ENCODE measurements at regions not wholly inside any gene's neighbourhood (a gene's known extent, or its start where the extent isn't known, plus 50 kb on each side); places are given as distances from the start of the nearest gene placed in this dataset.
"Not testable (repeated sequence)": the region's sequence is repeated elsewhere in the genome, so short reads cannot be mapped to it uniquely, and the experiment has no call there.

DNA sequence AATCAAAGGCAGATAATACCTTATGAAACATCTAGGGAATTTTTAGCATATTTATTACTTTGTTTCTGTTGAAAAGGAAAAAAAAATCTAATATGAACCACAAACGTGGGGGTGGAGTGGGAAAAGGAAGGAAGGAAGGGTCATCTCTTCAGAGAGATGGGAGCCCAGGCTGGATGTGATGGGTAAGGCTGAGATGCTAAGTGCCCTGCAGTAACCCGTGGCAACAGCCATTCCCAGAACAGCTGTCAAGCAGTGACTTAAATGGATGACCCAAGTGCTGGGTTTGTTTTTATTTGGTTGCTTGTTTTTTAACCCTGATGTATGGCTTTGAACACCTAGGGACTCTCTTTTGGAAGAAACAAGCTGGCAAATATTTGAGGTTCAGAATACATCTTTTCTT lies 50.7 kb upstream of the KLF7 start:
- no peak for DNase-seq

DNA sequence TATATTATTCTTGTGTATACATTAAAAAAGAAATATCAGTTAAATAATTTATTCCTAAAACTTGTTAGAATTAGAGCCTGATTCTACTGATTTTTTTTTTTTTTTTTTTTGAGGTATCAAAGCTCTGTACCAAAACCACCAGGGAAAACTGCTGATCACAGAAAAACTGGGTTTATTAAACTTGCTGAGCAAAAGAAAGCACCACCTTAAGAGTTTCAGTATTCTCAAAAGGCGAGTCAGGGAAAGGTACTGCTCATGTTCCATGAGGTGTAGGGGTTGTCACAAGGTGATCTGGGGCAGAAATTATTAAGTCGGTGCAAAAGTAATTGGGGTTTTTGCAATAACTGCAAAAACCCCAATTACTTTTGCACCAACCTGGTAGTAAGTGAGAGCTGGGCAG lies 51.7 kb upstream of the KLF7 start:
- no peak for DNase-seq

DNA sequence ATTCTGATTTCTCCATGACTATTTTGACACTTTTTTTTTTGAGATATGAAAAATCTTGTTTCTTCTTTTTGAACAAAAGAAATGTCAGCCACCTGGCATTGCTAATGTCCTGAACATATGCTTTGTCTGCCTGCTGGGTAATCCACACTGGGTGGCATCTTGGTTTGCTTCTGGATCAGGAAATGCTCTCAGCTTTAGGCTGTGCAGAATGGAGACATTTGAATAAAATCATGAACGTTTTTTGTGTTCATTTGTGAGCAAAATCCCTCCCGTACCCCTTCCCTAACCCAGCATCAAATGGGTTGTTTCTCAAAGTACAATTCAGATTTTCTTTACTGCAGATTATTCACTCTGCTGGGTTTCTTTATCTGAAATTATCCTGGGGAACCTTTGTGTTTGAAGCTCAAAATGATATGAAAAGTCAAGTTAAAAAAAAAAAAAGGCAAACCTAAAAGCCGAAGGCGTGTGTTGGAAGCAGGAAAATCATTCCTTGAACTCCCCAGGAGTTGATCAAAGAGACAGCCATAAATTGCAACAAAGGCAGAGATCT lies 53.4 kb upstream of the KLF7 start:
- DNase-seq, result no peak

DNA sequence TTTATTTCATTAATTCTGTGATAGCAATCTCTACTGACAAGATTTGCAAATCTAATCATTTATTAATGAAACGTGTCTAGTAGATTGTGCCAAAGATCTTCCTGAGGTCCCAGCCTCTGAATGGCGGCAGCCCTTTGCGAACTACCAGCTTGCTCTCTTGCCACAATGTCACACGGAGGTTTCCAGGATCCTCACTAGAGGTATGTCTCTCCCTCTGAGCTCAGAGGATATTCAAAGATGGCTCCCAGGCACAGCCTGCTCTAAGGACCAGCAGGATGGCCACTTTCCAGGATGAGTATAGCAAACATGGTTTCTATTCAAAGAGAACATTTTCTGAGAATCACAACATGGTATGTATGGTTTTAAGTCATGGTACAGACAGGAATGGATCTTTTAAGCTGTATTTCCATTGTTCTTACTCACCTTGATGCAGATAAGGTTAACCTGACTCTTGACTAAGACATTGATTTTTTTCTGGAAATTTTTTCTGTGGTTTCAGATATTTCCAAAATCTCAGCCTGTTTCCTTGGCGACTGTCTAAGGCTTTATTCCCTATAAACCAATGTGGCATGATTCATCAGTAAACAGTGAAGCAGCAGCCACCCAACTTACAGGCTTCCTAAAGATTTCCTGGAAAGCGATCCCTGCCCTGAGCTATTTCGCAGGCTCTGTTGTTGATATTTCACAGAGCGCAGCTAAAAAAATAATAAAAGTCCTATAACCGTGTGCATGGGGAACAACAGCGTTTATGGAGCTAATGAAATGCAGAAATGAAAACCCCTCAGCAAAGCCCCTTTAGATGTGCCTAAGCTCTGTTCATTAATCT lies 54.1 kb upstream of the KLF7 start:
- no peak for DNase-seq

DNA sequence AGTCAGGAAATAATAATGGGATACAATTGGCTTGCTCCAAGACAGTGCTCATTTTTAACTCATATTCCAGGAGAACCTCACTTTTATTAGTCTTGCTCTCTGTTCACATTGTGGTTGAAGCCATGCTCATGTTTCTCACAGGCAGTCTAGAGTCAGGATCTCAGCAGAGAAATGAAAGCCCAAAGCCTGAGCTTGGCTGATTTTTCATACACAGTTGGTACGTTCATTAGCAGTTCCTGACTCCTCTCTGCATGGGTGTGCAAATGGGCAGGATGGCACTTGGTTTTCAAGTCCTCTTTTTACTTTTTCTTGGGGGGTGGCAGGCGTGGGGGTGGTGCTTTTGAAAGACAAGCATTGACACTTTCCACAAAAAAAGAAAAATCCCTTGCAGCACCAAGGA lies 56.0 kb upstream of the KLF7 start:
- DNase-seq, result no peak

DNA sequence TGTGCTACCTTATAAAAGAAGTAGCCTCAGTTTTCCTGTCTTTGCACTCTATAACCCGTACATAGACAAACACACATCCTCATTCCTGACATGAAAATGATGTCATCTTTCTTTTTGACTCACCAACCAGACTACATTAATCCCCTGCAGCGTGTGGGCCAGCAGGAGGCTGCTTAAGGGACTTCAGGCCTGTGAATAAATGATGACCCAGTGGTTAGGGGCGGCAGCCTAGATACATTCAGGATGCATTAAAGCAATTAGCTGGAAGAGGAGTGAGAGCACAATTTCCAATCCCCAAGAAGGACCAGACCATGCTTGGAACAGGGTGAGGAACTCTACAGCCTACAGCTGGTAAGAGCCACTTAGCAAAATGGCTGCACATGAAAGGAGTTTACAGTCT lies 57.3 kb upstream of the KLF7 start:
- peak; percentile 40 for DNase-seq

DNA sequence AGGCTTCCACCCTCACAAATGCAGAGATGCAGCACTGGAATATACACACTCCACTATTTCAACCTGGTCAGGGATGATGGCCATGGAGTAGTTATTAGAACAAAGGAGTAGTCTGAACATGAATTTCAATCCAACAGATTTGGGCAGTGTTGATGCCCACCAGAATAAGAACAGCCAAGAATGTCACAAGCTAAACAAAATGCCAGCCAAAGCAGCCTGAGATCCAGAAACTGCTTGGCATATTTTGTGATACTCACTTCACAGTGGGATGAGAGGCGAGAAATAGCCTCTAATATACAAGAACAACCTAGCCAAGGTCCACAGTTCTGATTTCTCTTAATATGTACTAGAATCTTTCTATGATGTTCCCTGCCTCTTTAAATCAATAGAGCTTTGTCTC lies 58.6 kb upstream of the KLF7 start:
- DNase-seq, result no peak

DNA sequence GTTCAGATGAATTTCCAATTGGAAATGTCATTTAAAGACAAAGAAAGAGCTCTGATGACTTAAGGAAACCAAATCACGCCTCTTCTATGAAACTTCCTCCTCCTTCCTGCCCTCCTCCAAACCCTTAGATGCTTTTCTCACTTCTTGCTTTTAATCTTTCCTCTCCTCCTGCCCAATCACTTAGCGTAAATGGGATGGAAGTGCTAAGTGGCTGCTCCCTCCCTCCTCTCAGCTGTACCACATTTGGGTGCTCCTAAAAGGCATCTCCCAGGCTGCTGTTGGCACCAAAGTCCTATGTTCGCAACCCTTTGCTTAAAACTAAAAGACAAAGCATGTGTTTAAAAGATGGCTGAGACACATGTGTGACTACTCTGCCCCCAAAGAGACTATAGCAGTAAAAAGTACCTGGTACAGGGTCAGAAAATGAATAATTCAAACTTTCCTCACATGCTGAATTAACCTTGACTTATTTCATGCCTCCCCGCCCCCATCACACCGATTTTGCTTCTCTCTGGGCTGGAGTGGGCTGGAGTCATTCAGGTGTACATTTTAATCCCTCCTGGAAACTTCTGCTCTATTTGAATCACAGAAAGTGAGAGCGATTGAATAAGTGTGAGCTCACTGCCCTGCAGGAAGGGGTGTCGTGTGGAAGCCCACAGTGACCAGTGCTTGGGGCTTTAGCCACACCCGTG lies 59.2 kb upstream of the KLF7 start:
- no peak for DNase-seq

DNA sequence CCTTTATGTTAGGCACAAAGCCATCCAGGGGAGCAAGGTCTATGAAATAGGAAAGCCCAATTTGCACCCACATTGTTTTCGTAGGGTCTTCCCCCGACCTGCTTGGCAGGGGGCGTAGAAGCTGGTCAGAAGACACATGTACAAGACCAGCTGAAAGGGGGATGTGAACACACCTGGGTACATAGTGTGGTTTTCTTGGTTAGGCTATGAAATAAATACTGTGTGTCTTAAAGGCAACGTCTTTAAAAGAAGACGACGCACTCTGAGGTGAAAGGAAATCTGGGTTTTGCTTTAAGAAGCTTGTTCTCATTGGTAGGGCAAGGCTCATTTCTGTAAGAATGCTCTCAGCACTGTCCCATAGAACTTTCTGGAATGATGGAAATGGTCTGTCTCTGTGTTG lies 60.0 kb upstream of the KLF7 start:
- no peak for DNase-seq

DNA sequence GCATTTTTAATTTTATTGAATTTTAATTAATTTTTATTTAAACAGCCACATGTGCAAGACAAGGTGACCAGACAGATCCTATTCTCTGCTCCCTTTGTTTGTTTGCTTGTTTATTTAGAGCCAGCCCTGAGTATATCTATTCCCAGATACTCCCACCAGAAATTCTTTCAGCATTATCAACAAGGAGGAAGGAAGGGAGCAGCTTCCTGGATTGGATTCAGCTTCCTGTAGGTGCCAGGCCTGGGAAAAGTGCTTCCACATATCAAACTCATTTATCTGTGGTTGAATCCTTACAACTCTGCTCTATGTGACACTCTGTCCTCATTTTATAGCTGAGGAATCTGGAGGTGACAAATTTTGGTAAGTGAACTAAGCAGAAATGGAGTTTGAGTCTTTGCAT lies 60.5 kb upstream of the KLF7 start:
- no peak for DNase-seq

DNA sequence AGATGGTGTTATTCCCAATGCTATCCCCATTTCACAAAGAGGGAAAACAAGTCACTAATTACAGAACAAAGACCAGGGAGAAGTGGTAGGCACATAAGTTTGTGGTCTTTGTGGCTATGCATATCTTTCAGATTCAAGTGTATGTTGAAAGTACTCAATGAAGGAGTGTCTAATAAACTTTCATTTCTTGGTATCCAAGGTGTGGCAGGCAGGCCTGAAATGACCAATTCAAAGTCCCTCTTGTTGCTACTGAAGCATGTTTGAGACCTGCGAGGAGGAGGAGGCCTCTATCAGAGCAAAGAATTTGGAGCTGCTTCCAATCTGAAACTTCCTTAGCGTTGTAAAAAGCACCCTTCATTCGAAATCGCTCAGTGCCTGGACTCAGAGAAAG lies 60.9 kb upstream of the KLF7 start:
- no peak for DNase-seq

DNA sequence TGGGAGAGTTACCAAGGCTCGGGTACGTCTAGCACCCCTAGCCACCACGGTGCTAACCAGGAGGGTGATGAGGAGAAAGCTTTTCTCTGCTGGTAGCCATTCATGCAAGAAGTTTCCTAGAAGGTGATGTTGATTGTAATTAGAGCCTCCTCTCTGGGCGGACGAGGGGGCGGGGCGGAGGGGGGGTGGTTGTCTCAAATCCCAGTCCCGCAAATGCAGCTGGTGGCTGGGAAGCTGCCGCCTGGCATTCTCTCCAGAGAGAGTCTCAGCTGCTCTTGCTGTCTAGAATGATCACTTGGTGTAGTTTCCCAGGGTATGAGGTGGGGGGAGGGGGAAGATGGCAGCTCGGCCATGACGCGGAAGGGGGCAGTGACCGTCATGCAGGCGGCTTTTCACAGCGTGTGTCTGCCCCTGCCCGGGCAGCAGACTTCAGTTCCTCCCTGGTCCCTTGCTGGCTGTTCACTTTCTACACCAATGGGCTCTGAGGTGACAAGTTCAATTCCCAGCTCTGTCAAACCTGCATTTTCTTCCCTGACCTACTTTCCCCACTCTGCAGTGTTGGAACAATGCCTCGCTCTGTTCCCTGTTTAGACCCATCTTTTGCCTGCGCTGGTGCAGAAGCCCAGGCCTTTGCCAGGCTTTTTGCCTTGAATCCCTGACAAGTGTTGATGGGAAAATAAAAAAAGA lies 61.5 kb upstream of the KLF7 start:
- peak; percentile 7 for DNase-seq

DNA sequence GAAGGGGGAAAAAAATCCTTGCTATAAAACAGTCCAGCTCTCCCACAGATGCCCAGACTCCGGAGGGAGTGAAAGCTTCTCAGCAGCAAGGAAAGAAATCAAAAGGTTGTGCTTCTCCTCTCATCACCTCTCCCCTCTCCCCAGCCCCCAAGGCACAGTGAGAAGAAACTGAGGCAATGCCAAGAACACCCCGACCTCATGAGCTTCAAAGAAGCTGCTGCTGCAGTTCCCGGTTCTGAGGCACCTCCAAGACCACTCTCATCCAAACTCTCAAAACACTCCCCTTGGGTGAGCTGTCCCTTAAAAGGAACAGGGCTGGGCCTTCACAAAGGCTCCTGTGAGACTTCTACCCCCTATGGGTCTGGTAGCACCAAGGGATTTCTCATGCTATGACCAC lies 62.0 kb upstream of the KLF7 start:
- DNase-seq, result no peak

DNA sequence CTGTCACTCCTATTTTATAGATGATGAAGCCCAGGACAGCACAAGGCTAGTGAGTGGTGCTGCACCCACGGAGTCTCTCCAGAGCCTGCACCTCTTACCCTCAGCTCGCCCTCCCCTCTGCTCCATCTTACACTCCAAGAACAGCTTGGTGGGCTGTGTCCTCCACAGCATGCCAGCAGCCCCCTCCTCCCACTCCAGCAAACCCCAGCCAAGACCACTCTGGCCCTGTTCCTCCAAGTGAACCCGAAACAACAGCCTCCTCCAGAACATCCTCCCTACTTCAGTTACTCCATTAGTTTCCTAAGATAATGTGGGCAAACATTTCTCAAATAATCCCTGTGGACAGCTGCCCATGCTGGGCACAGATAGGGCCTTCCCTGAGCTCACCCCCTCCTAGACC lies 62.7 kb upstream of the KLF7 start:
- no peak for DNase-seq

DNA sequence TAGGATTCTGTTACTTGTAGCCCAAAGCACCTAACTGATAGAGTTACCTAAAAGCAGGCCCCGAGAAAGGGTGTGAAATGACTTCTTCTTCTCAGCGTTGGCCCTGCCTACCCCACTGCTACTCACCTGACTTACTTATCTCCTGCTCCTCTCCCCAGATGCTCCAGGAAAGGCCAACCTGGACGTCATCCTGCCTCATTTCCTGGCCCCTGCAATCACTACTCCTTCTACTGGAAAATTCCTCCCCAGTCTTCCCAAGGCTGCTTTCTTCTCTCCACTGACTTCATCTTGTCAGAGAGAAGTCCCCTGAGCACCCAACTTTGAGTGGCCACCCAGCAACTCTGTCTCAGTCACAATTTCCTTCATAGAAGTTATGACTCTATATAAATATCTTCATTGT lies 63.4 kb upstream of the KLF7 start:
- no peak for DNase-seq

DNA sequence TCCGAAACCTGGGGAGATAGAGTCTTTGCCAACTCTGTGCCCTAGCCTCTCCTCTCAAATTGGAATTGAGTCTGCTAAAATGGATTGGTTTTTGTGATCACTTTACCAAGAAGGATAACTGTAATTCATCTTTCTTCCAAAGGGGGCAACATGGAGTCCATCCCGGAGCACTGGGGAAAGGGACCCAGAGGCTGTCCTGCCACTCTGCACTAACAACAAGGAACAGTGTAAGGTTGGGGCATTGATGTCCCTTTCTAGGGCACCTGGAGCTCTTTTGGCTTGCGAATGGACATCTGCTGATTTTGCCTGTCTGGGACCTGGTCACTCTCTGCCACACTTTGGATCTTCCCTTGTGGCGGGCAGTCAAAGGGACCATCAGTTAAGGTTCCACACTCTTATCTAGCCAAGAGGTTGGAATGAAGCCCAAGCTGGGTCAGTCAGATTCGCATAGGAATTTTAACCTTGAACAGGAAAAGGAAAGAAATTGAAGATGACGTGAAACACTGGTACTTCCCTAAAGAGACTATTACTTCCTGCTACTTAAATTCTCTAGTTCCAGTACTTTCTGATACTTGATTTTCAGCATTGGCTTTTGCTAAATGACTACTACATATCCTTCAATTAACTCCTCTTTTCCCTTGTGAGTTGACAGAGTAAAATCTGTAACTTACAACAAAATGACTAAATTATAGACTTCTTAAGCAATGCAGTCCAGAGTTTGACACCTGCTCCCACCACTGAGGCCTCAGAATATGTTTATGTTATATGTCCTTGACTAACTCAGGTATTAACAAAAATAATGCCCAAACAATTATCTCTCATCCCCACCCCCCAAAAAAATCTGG lies 64.7 kb upstream of the KLF7 start:
- DNase-seq, result no peak

DNA sequence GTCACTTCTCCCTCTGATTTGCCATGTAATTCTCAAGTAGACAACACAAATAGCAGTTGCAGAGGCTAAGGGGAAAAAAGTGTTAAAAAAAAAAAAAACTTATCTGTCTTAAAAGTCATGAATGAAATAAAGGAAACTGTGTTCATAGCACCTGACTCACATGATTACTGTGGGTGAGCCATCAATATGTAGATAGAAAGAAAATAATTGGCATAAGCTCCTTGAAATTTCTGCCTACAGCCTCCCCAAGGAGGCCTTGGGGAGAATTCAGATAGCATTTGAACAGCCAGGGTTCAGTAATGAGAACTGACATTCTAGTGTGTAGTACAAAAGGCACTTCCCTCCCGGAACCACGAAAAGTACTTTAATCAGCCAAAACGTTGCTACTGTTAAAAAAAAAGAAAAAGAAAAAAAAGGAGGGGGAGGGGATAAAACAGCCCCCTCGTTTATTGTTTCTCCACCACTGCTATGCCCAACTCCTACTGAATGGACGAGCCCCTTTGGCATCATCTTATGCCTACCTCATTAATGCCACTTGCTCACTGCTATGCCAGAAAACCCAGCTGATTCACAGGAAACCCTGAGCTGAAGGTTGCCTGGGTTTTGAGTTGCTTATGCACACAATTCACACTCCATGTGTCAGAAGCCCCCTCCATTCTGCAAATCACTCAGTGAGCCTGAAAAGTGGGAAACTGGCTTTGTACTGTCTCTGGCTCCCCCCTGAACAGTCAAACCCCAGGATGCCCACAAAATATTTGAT lies 65.5 kb upstream of the KLF7 start:
- DNase-seq, result no peak

DNA sequence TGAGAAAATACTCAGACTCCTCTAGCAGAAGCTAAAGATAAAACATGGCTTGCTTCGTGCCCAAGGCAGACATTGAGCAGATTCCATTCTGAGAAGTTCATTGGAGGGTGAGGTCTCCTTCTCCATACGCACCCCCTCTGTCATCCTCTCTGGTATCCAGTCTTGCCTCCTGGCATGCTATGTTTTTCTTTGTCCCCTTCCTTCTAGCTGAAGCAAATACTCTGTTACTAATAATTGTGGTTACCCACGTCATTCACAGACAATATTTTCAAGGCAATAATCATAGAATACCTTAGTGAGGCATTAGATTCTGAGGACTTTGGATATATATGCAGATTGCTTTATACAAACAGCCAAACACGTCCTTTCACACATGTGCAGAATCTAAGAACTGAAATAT lies 66.2 kb upstream of the KLF7 start:
- no peak for DNase-seq

DNA sequence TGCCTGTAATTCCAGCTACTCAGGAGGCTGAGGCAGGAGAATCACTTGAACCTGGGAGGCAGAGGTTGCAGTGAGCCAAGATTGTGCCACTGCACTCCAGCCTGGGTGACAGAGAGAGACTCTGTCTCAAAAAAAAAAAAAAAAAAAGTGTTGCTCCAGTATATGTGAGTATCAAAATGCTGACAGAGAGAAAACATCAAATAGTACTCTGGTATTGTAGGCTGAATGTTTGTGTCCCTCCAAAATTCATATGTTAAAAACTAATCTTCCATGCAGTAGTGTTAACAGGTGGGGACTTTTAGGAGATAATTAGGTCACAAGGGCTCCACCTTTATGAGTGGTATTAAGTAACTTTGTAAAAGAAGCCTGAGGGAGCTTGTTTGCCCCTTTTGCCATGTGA lies 67.4 kb upstream of the KLF7 start:
- not testable (repeated sequence) for DNase-seq

DNA sequence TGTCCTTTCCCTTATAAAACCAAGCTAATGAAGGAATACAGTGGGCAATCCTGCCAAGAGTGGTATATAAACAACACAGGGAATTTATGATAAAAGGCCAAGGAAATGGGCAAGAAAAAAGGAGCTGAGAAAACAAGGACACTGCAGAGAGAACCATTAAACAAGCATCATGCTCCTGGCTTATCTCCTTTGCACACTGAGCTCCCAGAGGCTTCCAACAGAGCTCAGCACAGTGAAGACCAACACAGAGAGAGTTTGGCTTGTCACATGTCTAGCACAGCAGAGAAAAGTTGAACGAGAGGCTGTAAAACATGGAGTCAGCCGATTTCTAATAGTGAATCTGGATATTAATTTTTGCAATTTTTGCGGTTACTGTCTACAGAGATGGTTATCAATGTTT lies 68.0 kb upstream of the KLF7 start:
- DNase-seq, result no peak

DNA sequence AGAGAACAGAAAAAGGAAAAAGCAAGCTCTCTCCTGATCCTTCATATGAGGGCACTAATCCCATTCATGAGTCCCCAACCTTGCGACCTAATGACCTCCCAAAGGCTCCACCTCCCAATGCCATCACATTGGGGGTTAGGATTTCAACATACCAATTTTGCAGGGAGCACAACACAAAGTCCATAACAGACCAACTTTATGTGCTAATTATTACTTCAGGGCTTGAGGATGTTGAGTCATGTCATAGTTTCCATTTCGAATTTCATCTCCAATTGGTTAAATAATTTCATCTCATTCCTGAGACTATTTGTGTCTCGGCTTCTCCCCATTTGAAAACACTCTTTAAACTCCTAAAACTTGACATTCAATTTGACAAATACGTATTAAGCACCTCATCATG lies 69.9 kb upstream of the KLF7 start:
- no peak for DNase-seq

Data from kidney glomerular epithelial cell (primary cell).